WTC11 (cell line): ENCODE measurements at regions not wholly inside any gene's neighbourhood (a gene's known extent, or its start where the extent isn't known, plus 50 kb on each side); places are given as distances from the start of the nearest gene placed in this dataset.

Source experiments
- CTCF ChIP-seq: fragments of 200-600 bp; IDR thresholded peaks from 2 replicates; pipeline ENCODE4 v1.8.0; 2022; ENCODE audit warnings: antibody characterized with exemption
- E2F4 ChIP-seq: sonication (generic); formaldehyde crosslinking; IDR thresholded peaks from 2 replicates; pipeline ENCODE4 v1.8.1; 2022; ENCODE audit warnings: low read depth, mild to moderate bottlenecking, moderate library complexity, missing genetic modification reagents, borderline replicate concordance
- ERG ChIP-seq: fragments of 250-450 bp; sonication (Bioruptor Pico); IDR thresholded peaks from 2 replicates; pipeline ENCODE4 v1.8.0; 2021; ENCODE audit warnings: mild to moderate bottlenecking
- ETV6 ChIP-seq: sonication (generic); formaldehyde crosslinking; IDR thresholded peaks from 2 replicates; pipeline ENCODE4 v1.8.1; 2022; ENCODE audit warnings: mild to moderate bottlenecking, missing genetic modification reagents
- ZBTB21 ChIP-seq: sonication (generic); formaldehyde crosslinking; IDR thresholded peaks from 2 replicates; pipeline ENCODE4 v1.8.1; 2023; ENCODE audit warnings: mild to moderate bottlenecking, missing genetic modification reagents, borderline replicate concordance

- no peak for TF ChIP-seq CTCF
- no peak for TF ChIP-seq ERG (CRISPR knock-in tag)
- TF ChIP-seq ZBTB21 (CRISPR knock-in tag) = no peak
- no peak for TF ChIP-seq ETV6
- TF ChIP-seq E2F4 (CRISPR knock-in tag) = no peak
Measured at GRCh38 chr10:30553018-30553625, 76.4 kb downstream of the LYZL2 start.
